AG09309 (cell line): ENCODE measurements at regions not wholly inside any gene's neighbourhood (a gene's known extent, or its start where the extent isn't known, plus 50 kb on each side); places are given as distances from the start of the nearest gene placed in this dataset.

Experiments
- DNase-seq: peaks from one replicate; pipeline ENCODE4 v3.0.0-alpha.2; 2010; ENCODE audit warnings: low read depth
- H3K4me3 ChIP-seq: 2 replicates; pipeline ENCODE4 v1.5.1; 2011; ENCODE audit warnings: mild to moderate bottlenecking, low read depth, low read length, moderate library complexity; ENCODE audit not compliant: control insufficient read depth
- TF ChIP-seq, protein P1 (sequence below): IDR thresholded peaks from 2 replicates; pipeline ENCODE4 v1.5.1; 2011; ENCODE audit warnings: mild to moderate bottlenecking, low read depth, low read length, inconsistent platforms; ENCODE audit not compliant: insufficient read depth, control insufficient read depth; ENCODE audit errors: missing control alignments

DNA sequence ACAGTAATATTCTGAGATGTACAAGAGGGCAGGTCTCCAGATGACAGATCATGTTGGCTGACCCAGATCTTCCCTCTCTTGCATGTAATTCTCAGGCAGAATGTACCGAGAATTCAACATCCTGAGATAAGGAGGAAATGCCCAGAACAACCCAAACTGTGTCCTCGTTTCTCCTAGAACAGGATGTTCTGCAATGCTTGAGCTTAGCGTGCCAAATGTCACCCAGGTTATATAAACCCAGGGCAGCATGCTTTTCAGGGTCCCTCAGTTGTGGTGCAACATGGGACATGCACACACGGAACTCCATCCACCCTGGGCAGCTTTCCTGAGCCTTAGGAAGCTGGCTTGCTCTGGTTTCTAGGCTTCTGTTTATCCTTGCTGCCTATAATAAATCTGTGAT lies 102.1 kb upstream of the CMC1 start:
- H3K4me3 ChIP-seq, result no peak overlapping the region
- DNase-seq, result no peak
- TF ChIP-seq, protein P1, sequence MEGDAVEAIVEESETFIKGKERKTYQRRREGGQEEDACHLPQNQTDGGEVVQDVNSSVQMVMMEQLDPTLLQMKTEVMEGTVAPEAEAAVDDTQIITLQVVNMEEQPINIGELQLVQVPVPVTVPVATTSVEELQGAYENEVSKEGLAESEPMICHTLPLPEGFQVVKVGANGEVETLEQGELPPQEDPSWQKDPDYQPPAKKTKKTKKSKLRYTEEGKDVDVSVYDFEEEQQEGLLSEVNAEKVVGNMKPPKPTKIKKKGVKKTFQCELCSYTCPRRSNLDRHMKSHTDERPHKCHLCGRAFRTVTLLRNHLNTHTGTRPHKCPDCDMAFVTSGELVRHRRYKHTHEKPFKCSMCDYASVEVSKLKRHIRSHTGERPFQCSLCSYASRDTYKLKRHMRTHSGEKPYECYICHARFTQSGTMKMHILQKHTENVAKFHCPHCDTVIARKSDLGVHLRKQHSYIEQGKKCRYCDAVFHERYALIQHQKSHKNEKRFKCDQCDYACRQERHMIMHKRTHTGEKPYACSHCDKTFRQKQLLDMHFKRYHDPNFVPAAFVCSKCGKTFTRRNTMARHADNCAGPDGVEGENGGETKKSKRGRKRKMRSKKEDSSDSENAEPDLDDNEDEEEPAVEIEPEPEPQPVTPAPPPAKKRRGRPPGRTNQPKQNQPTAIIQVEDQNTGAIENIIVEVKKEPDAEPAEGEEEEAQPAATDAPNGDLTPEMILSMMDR, result no peak

DNA sequence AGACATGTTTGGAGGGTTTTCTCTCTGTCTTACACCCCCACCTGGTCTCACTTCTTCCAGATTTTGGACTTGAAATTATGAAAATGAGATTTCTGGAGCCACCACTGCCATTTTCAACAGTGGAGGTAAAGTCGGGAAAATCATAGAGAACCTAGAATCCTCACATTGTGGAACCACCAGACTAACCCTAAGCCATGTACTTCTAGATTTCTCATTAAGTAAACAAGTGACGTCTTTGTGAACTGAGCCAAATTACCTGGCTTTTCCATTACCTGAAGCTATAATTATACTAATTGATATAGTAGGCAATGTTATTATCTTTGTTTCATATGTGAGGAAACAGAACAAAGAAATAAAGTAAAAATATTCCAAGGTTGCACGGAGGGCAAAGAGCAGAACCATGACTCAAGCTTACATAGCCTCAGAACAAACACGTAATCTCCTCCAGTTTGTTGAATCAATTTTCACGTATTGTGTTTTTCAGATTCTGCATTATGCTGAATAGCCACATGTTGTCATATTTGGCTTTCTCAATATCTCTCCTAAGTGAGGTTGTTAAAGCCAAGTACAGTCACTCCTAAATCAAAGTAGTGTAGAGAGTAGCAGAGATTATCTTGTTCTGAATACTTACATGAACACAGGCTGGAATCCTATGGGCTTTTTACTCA lies 101.3 kb upstream of the CMC1 start:
- TF ChIP-seq, protein P1, result no peak
- no peak for DNase-seq

DNA sequence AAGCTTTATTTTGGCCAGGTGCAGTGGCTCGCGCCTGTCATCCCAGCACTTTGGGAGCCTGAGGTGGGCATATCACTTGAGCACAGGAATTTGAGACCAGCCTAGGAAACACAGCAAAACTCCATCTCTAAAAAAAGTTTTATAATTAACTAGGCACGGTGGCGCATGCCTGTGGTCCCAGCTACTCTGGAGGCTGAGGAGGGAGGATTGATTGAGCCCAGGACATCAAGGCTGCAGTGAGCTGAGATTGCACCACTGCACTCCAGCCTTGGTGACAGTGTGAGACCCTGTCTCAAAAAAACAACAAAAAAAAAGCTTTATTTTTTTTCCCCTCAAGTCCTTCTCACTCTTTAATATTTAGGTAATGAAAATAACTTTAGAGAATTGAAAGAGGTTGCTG lies 100.8 kb upstream of the CMC1 start:
- DNase-seq, result no peak
- TF ChIP-seq, protein P1, result no peak
- H3K4me3 ChIP-seq, result no peak overlapping the region

More for the DNA sequence above, 101.3 kb upstream of the CMC1 start:
- no peak overlapping the region for H3K4me3 ChIP-seq

DNA sequence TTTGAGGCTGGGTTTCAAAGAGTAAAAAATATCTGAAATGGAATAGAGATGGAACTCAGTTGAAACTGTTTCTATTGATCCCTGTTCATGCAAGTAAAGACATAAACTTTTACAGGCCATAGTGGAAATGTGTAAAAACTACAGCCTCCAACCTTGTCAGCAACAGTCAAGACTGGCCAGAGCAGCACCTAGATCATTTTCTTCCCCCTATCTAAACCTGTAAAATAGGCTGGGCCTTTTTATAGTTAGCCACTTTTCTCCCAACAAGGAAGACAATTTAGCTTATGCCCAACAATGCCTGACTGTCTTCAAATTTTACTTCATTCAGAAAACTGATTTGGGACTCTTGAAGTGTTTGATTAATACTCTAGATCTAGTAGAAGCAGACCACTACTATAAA lies 91.5 kb upstream of the CMC1 start:
- TF ChIP-seq, protein P1, result no peak
- no peak overlapping the region for H3K4me3 ChIP-seq
- DNase-seq, result no peak

DNA sequence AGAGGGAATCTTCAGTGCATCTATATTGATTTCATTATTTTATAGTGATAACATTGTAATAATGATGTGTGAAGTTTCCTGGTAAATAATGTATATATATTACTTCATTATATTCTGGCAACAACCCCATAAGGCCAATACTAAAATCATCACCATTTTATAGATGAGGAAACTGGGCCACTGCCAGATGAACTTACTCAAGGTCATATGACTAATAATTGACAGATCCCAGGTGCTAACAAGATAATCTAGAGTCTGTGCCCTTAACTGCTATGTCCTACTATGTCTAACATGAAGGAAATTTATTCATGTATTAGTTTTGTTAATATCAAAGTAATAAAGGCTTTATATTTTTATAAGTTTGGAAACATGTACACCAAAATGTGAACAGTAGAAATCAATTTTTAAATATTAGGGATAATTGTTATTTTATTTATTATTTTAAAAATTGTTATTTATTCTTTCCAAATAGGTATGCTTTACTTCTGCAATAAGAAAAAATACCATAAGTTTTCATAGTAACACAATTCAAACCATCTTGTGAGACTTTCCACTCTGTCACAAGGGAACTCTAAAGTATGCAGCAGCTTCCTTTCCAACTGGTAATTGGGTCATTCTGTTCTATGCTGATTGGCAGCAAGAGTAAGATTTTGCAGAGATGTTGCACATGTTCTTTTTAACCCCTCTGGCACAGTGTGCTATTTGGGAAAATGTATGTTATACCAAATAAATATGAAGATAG lies 90.8 kb upstream of the CMC1 start:
- TF ChIP-seq, protein P1, result no peak
- no peak for DNase-seq
- no peak overlapping the region for H3K4me3 ChIP-seq

DNA sequence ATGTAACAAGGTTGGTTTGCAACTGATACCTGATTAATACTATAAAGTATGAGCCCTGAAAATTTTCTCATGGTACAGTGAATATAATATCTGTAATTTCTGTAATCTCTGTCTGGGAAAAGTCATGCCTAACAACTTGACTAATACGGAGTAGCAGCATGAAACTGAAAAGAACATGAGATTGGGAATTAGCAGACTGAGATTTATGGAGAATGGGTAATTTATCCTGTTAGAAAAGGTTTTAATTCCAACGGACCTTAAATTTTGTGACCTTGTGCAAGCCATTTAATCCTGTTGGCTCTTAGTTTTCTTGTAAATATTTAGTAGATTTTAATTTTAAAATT lies 90.2 kb upstream of the CMC1 start:
- H3K4me3 ChIP-seq, result no peak overlapping the region
- no peak for DNase-seq
- TF ChIP-seq, protein P1, result no peak
